Esophagus squamous epithelium (tissue), 4 donors: ENCODE measurements at regions not wholly inside any gene's neighbourhood (a gene's known extent, or its start where the extent isn't known, plus 50 kb on each side); places are given as distances from the start of the nearest gene placed in this dataset.

Experiments used
- POLR2A ChIP-seq, 4 donors: fragments of 450-650 bp; IDR thresholded peaks; one replicate each; pipeline ENCODE4 v1.6.1; 2017; ENCODE audit warnings: antibody characterized with exemption in 4 of 4, mild to moderate bottlenecking in 4 of 4, moderate library complexity in 3 of 4
- TF ChIP-seq, protein P1 (sequence below), 6 experiments: fragments of 450-650 bp in 4 of 6; fragments of 200-600 bp in 2 of 6; sonication (generic) in 2 of 6; IDR thresholded peaks; one replicate each; pipeline ENCODE4 v1.5.1; 2016 to 2019; ENCODE audit warnings: antibody characterized with exemption in 6 of 6, mild to moderate bottlenecking in 4 of 6, moderate library complexity in 4 of 6

DNA sequence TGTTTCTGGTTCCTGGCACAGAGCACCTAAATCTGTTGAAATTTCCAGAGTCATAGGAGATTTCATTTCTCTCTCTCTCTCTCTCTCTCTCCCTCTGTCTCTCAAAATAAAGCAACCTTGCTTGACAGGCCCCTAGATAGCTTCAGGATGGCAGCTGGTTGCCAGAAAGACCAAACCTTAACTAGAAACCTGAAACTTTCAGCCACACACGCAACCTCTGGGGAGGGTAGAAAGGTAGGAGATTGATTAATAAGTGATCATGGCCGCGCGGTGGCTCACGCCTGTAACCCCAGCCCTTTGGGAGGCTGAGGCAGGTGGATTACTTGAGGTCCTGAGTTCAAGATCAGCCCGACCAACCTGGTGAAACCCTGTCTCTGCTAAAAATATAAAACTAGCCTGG is 1885.4 kb upstream of the CELF4 start:
- TF ChIP-seq, protein P1, sequence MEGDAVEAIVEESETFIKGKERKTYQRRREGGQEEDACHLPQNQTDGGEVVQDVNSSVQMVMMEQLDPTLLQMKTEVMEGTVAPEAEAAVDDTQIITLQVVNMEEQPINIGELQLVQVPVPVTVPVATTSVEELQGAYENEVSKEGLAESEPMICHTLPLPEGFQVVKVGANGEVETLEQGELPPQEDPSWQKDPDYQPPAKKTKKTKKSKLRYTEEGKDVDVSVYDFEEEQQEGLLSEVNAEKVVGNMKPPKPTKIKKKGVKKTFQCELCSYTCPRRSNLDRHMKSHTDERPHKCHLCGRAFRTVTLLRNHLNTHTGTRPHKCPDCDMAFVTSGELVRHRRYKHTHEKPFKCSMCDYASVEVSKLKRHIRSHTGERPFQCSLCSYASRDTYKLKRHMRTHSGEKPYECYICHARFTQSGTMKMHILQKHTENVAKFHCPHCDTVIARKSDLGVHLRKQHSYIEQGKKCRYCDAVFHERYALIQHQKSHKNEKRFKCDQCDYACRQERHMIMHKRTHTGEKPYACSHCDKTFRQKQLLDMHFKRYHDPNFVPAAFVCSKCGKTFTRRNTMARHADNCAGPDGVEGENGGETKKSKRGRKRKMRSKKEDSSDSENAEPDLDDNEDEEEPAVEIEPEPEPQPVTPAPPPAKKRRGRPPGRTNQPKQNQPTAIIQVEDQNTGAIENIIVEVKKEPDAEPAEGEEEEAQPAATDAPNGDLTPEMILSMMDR (IDR thresholded peaks at IDR 0.05) = no peak
- TF ChIP-seq POLR2A (IDR thresholded peaks at IDR 0.05) = no peak
